Glomerular visceral epithelial cell (primary cell): ENCODE measurements at regions not wholly inside any gene's neighbourhood (a gene's known extent, or its start where the extent isn't known, plus 50 kb on each side); places are given as distances from the start of the nearest gene placed in this dataset.
A peak's percentile ranks its signal among the peaks of the same experiment; 100 is the strongest.

Source experiments
- DNase-seq: peaks from one replicate; pipeline ENCODE4 v3.0.0-alpha.2; 2016; ENCODE audit errors: extremely low spot score

DNA sequence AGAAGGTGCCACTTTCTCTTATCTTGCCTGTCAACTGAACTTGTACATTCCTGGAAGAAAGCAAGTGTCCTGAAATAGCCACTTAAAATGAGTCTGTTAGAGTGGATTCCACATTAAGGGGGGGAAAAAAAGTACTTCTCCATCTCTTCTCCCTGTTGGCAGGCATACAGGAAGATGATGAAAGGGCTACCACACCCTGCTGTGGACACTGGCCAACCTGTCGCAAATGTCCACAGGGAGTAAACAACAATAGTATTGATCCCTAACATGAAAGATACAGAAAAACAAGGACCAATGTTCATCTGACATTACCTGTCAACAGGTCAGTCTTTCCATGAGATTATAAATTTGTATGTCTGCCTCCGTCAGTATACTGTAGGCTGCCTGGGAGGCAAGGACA lies 265.1 kb upstream of the MAP3K1 start:
- DNase-seq, result no peak

DNA sequence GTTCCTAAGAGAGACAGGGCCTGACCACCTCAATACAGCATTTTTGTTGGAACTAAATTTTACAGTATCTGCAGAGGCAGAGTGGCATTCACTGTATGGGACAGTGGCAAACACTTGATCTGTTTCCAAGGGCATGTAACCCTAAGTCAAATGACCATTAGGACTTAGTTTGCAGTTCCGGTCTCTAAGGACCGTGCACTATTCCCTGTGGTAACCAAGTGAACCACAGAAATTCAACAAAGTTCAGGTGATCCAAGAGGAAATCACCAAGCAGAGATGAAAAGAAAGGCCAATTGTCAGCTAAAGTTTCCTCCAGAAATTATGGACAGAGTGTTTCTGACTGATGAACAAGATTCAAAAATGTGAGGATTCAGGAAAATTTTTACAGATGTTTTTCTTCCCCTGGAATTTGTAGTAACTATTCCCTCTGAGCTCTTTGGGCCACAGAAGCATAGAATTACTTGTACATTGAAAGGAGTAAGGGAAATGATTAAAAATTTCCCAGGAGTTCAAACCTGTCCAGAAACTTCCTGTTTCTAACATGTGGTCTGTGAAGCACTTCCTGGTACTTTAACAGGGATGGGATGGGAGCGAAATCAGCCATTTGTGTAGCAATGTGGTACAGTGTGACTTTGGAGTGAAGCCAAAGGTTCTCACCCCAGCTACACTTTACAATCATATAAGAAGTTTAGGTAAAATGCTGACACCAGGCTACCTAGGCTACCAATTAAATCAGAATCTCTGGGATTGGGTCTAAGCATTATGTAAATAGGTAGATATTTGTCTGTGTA lies 266.1 kb upstream of the MAP3K1 start:
- no peak for DNase-seq

DNA sequence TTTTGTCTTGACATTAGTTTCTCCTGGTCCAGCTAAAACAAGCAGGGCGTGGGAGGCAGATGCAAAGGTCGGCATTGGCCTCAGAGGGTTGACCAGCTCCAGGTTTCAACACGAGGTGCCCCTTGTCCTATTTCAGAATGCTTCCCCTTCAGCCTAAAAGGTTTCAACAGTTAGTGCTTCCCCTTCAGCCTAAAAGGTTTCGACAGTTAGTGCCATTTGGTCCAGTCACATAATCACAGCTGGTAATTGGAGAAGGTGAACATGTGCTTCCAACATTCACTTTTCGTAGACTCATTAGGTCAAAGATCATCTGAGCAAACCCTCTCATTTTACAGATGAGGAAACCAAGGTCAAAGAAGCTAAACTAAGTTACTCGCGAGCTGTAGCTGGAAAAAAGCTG lies 270.3 kb upstream of the MAP3K1 start:
- no peak for DNase-seq

DNA sequence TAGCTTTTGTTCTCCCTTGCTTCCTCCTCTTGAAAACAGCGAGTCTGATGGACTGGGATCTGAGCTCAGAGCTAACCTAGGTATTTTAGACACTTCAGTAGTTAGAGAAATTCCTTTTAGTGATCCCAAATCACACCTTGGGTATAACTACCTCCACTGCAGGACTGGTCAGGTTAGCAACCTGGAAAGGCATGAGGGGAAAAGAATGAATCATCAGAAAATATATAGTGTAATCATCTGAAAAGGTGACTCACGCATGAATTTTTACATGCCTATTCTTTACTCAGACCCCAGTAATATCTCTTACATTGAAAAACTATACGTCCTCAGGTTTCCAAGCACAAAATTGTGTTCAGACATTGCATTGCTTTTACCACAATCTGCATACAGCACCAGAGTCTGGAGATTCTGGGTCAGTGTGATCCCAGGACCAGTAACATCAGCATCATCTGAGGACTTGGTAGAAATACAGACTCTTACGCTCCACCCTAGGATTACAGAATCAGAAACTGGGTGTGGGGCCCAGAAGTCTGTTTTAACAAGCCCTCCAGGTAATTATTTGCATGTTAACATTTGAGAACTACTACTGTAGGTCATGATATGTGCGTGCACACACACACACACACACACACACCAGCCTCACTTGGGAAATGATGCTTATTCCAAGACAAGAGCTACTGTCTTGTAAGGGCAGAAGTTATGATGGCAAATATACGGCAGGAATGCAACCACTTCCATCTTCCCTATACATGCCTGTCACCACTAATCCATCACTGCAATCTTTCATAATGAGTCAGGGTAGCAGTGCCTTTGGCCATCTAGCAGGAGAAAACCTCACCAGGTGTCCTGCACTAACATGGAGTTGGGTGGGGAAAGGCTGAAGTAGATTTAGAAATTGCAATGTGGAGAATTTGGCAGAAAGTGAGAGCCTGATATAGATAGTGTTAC lies 271.6 kb upstream of the MAP3K1 start:
- DNase-seq, result peak; percentile 88

DNA sequence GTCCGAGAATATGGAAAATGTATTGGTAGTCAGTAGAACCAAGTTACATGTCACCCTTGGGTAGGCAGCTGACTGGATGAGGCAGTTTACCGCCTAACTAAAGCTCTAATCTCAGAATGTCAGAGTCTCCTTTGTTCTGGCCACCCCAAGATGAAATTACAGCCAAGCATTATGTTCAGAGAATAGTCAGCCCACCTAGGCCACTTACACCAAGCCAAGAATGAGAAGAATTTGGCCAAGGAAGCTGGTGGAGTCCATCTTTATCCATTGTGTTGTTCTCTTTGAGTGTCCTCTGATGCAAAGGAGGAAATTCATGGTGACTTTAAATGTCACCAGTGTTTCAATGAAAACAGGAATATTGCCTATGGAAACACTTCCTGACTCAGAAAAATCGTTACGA lies 275.1 kb upstream of the MAP3K1 start:
- no peak for DNase-seq

DNA sequence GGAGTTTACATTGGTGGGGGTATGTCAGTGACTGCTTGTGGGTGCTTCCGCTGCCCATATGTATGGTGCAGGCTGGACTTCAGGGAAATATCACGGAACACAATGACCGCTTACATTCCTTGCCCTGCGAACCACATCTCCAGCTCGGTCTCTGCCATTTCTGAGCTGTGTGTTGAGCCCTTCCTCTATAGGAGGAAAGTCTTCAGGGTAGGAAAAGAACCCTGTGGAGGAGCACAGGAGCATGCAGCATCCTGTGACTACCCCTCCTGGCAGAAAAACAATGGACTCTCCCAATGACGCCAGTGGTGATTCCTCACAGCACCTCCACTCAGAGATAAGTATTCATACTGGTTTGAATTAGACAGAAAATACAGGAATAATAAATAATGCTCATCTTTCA lies 276.8 kb upstream of the MAP3K1 start:
- no peak for DNase-seq

DNA sequence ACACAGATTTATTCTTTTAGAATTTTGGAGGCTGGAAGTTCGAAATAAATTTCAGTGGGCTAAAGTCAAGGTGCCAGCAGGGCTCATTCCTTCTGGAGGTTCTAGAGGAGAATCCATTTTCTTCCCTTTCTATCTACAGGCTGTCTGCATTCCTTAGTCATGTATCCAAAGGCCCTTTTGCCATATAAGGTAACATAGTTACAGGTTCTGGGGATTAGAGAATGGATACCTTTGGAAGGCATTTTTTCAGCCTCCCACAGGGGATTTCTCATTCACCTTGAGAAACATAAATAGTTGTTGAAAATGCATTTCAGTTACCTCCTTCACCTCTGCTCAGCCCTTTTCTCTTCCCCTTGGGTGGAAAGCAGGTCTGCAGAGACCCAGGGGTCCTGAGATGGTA lies 280.0 kb upstream of the MAP3K1 start:
- peak; percentile 29 for DNase-seq

DNA sequence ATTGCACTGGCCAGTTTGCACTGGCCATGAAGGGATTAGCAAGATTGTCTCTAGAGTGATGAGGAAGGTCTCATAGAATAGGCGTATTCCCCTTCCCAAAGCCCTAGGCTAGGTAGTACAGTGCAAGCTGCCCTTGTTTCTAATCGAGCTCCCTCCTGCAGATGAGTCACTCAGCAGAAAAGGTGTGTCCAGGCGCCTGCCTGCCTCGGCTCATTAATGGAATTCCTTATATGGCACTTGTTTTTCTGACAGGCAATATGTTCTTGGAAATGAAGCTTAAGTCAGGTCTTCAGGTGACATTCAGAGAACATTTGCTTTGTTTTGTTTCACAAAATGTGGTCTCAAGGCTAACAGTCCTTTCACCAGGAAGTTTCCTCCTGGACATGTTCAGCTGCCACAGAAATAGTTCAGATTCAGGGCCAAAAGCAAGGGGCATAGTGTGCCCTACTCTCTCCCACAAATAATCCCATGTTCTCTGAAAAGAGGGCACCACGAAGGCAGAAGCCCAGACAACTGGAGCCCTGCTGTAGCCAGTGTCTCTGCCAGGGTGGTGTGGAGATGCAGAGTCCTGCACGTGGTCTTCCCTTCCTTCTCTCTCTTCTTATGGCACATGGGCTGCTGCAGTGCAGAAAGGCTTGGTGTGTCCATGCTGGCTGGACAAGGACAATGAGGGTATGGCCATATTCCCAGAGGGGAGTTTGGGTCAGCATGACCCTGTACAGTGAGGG lies 281.1 kb upstream of the MAP3K1 start:
- DNase-seq, result peak; percentile 64

DNA sequence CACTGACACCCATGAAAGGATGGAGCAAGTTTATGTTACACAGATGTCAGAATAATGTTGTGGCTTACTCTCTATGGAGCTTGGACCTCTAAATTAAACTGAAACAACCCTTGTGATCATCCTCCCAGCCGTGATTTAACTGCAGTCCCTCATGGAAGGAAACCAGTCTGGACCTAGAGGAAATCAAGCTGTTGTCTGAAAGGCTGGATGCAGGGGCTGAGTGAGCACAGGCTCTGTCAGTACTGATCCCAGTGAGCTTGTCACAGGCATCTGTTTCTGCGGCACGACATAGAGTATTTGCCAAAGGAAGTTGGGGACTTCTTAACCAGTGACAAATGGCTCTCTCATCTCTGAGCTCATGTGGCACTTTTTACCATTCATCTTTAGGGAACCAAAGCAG lies 282.9 kb upstream of the MAP3K1 start:
- DNase-seq, result no peak

DNA sequence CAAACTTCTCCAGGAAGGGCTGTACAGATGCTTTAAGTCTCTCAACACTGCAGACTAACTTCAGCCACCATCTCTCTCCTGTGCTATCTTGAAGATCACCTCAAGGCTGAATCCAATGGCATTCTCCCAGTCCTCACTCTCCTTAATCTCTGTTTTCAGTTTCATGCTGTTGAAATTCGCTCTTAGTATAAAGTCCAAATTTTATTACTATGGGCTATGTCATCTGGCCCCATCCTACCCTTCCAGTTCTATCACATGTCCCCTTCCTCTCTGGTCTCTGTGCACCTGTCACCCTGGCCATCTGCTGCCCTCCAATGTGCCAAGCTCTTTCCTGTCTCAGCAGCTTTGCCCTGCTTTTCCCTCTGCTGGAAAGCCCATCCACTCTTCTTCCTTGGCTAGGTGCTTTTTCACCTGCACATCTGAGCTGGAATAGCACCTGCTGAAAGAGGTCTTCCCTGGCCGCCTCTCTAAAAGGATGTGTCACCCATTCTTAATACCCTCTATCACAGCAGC lies 284.7 kb upstream of the MAP3K1 start:
- no peak for DNase-seq

DNA sequence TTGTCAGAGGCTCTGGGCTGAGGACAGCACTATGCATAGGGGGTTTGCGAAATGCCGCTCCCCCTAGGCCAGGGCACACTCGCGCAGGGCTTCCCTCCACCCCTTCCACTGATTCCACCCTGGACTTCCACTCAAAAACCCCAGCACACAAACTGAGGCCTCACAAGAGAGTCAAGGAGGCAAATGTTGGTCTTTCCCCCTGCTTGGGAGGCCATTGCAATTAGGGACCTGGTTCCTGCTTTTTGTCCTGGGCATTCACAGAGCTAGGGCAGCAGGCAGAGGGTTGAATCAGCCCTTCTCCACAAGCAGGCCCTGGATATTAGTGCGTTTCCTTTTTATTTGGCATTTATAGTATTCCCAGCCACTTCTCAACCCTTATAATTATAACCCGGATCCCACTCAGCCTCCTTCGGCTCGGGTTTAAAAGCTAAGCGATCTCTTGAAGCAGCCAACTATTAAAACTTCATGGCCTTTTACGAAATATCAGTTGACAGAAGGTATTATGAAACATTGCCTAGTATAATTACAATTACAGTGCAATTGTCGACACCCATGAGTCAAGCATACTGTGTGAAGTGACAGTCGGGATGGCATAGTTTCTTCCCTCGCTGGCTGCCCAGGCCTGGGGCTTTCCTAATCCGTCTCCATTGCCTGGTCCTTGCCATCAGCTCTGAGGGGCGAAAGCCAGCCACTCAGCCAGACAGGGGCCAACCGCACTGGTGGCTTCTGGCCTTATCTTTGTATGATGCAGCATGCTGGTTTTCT lies 285.5 kb upstream of the MAP3K1 start:
- DNase-seq, result no peak

DNA sequence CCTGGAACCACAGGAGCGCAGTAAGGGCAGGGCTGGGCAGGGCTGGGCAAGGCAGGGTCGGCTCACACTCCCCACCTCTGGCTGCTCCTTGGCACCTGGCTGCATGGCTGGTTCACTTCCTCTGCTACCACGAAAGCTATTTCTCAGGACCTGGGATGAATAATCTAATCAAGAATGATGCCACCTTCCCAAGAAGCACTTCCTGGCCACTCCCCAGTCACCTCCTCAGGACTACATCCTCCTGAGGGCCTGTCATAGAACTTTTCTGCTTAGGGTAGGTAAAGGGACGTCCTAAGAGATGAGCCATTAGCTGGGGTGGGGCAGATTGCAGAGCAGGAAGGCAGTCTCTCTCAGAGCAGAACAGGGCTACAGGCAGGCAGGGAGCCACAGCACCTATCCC lies 288.2 kb upstream of the MAP3K1 start:
- DNase-seq, result peak; percentile 46

DNA sequence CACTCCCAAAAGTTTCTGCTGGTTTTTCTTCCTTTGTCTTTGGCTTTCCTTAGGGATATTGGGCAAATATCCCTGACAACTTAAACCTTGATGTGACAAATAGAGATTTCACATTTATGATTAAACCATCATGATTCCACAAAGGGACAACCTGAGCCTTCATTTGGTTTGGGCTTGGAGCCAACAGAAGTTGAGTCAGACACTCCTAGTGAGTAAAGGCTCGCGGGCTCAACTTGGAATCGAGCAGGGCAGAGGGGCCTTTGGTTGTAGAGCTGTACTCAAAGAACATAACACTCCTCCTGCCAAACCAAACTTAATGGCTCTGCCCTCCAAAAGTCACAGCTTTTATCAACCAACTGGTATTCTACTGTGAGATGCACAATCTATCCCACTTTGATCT lies 290.2 kb upstream of the MAP3K1 start:
- peak; percentile 73 for DNase-seq

DNA sequence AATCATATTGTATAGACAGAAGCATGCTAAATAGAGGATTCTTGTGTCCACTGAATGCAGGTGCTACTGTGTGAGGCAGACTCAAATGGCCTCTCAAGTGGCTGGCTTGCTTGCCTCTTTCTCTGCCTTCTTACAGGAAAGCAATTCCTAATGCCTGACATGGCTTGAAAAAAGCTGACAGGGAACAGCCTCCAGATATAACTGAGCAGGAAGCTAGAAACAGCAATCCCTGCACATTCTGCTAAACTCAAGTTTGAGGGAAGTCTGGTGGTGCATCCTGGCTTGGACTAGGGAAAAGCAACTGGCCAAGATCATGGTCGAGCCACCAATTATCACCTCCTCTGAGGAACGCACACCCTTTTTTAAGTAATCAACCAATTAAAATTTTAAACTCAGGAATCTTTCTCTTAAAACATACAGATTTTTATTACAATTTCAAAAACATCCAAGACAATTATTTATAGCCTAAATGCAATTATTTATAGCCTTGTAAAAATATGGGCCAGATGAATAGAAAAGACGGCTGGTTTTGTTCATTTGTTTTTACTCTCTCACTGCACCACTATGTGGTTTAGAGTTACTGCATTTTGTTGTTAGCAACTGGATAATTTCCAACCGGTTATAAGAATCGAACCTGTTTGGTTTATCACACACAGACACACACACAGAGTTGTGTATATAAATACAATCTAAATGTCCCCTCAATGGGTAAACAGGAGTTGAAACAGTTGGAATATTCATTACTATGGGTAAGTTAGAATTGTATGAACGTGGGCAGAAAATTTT lies 290.9 kb upstream of the ANKRD55 start:
- DNase-seq, result no peak

DNA sequence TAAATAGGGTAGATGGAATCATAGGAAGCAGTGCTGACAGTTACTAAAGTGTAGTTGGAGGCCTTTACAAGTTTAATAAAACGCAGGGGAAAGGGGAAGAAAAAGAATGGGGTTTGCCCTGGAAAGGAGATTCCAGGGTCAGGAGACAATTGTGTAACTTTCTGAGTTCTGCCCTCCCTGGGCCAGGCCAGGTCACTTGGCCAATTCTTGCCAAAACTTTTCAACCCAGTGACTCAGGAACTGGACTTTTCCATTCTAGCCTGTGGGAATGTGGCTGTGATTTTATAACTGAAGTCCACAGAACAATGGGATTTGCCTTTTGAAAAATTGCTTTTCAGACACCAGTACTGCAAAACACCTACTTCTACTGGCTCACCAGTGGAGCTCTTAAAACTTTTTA lies 289.8 kb upstream of the ANKRD55 start:
- peak; percentile 36 for DNase-seq

DNA sequence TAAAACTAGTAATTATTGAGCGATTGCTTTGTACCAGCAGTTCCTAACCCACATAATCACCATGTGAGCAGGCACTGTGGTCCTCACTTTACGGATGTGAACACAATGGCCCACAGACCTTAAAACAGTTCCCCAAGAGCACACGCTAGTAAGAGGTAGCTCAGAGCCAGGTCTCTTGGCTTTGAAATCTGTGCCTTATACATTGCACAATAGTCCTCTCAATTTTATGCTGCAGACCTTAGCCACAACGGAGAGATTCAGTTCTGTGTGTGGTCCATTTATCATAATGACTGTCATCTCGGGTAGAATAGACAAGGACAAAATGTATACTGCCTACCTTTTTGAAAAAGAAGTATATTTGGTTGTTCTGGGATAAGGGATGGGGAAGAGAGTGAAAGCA lies 289.0 kb upstream of the ANKRD55 start:
- DNase-seq, result no peak

DNA sequence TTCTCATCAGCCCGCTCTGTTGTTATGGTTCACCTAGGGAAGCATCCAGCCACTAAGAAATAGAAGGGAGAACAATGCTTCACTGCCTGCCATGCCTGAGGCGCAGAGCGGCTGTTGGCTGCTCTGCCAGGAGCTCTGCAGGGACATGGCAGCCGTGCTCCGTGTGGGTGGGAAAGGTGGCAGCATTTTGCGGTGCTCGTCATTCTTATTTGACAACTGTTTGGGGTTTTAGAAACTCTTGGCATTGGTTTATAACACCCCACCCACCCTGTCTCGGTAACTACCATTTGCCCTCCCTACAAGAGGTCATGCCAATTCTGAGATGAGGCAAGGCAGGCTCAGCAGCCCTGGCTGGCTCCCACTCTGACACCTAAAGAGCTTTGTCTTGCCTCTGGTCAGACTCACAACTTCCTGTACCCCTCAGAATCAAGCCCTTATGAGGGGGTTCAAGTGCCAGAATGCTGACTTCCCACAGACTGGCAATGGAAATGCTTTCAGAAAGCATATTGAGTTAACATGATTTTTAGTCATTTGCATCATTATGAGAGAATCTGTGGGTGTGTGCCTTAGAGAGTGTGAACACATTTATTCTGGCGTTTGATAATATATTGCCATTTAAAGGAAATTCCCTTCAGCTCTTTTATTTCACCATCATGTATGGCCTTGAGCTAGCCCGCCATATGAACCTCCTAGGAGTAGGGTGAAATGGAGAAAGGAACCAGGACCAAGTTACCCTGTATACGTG lies 288.0 kb upstream of the ANKRD55 start:
- DNase-seq, result no peak

DNA sequence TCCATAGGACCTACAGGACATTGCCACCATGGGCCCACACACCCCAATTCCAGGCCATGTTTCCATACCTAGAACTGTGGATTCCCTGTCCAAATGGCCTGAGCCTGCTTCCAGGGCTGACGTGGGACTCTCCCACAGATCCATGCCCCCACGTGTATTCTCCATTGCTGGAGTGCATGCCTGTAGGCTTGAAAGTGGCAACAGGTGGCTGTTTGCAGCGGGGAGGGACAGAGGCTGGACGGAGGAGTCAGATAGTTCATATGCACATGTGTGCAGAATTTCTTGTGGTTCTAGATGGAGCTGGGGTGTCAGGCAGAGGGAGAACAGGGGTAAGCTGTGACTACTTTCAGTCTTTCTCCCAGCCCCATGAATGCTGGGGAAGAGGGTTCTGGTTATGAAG lies 285.7 kb upstream of the ANKRD55 start:
- no peak for DNase-seq

DNA sequence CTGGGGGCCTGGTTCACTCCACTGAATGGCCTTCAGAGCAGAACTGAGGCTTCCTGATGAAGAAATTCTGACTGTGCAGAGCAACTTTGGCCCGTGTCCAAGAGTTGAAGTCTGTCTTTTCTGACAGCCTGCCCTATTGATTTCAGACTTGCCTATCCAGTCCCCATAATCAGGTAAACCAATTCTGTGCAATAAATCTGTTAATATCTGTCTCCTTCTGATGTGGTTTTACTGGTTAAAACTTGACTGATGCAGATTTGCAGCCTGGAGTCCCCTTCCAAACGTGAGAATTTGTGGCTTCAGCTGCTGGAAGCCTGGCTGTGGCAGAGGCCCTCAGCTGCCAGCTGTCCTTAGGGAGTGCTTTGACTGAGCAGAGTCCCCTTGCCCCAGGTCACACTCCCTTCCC lies 283.9 kb upstream of the ANKRD55 start:
- peak; percentile 38 for DNase-seq

DNA sequence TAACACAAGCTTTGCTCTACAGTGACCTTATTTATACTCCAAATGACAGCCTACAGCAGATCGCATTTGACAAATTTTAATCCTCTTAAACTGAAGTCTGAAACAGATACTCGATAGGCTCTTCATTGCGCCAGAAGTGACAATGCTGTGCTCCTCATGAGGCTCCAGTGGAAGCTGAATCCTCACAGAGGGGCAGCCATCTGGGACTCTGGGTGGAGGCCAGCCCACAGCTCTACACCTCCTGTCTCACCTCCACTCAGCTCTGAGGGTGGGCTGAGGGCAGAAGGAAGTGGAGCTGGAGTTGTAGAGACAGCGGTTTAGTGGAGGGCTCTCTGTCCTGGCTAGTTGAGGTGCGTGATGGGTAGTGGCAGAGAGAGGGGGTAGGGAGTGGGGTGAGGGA lies 283.3 kb upstream of the ANKRD55 start:
- no peak for DNase-seq
